Adrenal gland (tissue), 9 donors: ENCODE measurements at regions not wholly inside any gene's neighbourhood (a gene's known extent, or its start where the extent isn't known, plus 50 kb on each side); places are given as distances from the start of the nearest gene placed in this dataset.
A peak's percentile ranks its signal among the peaks of the same experiment; 100 is the strongest.

Source experiments
- DNase-seq, 7 donors: peaks; one replicate each; pipeline ENCODE4 v3.0.0-alpha.2; 2019 to 2020
- H3K27ac ChIP-seq, 5 donors: fragments of 200-600 bp; sonication (generic) in 4 of 5; 1 replicate in 3 of 5; 2 replicates in 2 of 5; pipeline versions ENCODE4 v1.5.1 to v1.8.0; 2016 to 2020; ENCODE audit warnings: mild to moderate bottlenecking in 1 of 5
- H3K27me3 ChIP-seq: fragments of 200-600 bp; 2 replicates; pipeline ENCODE4 v1.8.0; 2021
- H3K36me3 ChIP-seq, 2 donors: fragments of 200-600 bp; replicated peaks in 1 of 2; 1 replicate in 1 of 2; 2 replicates in 1 of 2; pipeline versions ENCODE4 v1.5.1 to v1.8.0; 2018 to 2022
- H3K4me1 ChIP-seq, 2 donors: fragments of 200-600 bp; replicated peaks in 1 of 2; 1 replicate in 1 of 2; 2 replicates in 1 of 2; pipeline versions ENCODE4 v1.5.1 to v1.8.0; 2018 to 2021
- H3K4me3 ChIP-seq, 4 donors: fragments of 200-600 bp; sonication (generic) in 3 of 4; one replicate each; pipeline ENCODE4 v1.5.1; 2016 to 2018
- H3K9me3 ChIP-seq, 3 donors: fragments of 200-600 bp; sonication (generic) in 1 of 3; replicated peaks in 1 of 3; 1 replicate in 2 of 3; 2 replicates in 1 of 3; pipeline versions ENCODE4 v1.5.1 to v1.8.0; 2016 to 2021
- CTCF ChIP-seq, 6 experiments: fragments of 450-650 bp in 4 of 6; fragments of 200-600 bp in 2 of 6; sonication (generic) in 1 of 6; IDR thresholded peaks; 1 replicate in 5 of 6; 2 replicates in 1 of 6; pipeline versions ENCODE4 v1.5.1 to v1.8.0; 2016 to 2021; ENCODE audit warnings: antibody characterized with exemption in 6 of 6, mild to moderate bottlenecking in 2 of 6, moderate library complexity in 1 of 6
- POLR2A ChIP-seq, 2 donors: fragments of 450-650 bp; IDR thresholded peaks; one replicate each; pipeline ENCODE4 v1.6.1; 2017; ENCODE audit warnings: antibody characterized with exemption in 2 of 2, mild to moderate bottlenecking in 2 of 2, moderate library complexity in 1 of 2
- WGBS, 4 donors: extraction: QIAGEN DNeasy Blood & Tissue Kit in 2 of 4; methylation state at CpG; one replicate each; pipeline versions ENCODE4 v1.1.5 to v1.1.7; 2013 to 2017; 5-methylcytosine and 5-hydroxymethylcytosine counted together
- intact Hi-C, 2 donors: fragments of 100-400 bp; cut with DNase I; formaldehyde crosslinking; loops; one replicate each; pipeline versions ENCODE4 v1.14.1 to v1.15.0; 2022 to 2023
- donor health status: healthy with polysubstance abuse.
- donor health status: Bipolar disorder and iron deficiency.
- donor health status: DM: yes; HTN: yes; CAD: no.
- donor health status: DM: no; HTN: no; CAD: no.
- donor health status: DM: no; HTN: no; CAD: no.

DNA sequence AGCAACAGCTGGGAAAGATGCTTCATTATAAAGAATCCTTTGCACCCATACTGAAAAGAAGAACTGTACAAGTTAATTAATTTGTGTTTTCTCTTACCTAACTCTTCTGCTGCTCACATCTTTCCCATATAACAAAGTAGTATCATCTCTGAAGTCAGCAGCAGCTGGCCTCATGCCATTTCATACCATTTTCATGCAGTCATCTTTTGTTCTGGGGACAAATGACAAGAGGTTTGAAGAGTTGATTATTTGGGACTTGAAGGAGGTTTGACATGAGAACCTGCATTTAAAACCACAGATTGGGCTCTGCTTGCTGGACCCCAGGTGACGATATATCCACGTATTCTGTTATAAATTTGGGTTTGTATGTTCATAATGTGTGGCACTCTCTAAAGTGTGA is 430.3 kb downstream of the SPRY1 start:
- no peaks in the 10 kb centered on the region for H3K36me3 ChIP-seq
- intact Hi-C loops: no loop called here
- WGBS, 4 donors: 93 to 100% (median 95%) methylated on average over 2 of the region's 2 CpGs
- no peaks in the 10 kb centered on the region for H3K27me3 ChIP-seq
- DNase-seq: peak; percentile 47 to 81 (median 63)
- H3K4me1 ChIP-seq: peaks cover 5 to 34% of the 10 kb centered on the region in 2 donors
- TF ChIP-seq CTCF (IDR thresholded peaks at IDR 0.05) (no peak), POLR2A (IDR thresholded peaks at IDR 0.05) (no peak)
- no peak overlapping the region for H3K27ac ChIP-seq
- H3K9me3 ChIP-seq: no peaks in the 10 kb centered on the region
- H3K4me3 ChIP-seq: no peak overlapping the region

DNA sequence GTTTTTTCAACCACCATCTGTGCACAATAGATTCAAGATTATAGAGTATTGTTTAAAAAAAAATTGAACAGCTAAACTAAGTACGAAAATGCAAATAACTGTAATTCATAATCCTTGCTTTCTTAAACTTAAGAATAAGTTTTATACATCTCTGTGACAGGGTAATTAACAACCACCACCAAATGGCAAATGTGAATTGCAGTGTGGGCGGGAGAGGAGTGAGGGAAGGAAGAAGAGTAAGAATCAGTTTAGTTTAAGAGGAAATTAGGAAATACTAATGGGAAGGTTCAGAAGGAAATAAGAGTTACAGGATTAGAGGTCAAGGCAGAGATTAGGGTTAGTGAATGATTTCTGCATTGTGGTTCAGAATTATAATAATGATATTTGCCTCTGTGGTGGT is 430.9 kb downstream of the SPRY1 start:
- H3K4me3 ChIP-seq: no peak overlapping the region
- intact Hi-C loops: no loop called here
- no peaks in the 10 kb centered on the region for H3K36me3 ChIP-seq
- H3K9me3 ChIP-seq: no peaks in the 10 kb centered on the region
- no peaks in the 10 kb centered on the region for H3K27me3 ChIP-seq
- no peak for DNase-seq
- WGBS, 4 donors: 90 to 97% (median 93%) methylated on average over 2 of the region's 2 CpGs
- H3K4me1 ChIP-seq: peaks cover 5 to 38% of the 10 kb centered on the region in 2 donors
- no peak overlapping the region for H3K27ac ChIP-seq
- TF ChIP-seq POLR2A (IDR thresholded peaks at IDR 0.05): no peak
- TF ChIP-seq CTCF (IDR thresholded peaks at IDR 0.05): no peak

- H3K27ac ChIP-seq: peak overlapping the region in 1 of 5 donors; percentile 72
- no peak overlapping the region for H3K4me3 ChIP-seq
- no peaks in the 10 kb centered on the region for H3K9me3 ChIP-seq
- DNase-seq: no peak
- H3K4me1 ChIP-seq: peaks cover 5 to 26% of the 10 kb centered on the region in 2 donors
- intact Hi-C loops: no loop called here
- WGBS, 4 donors: 81 to 92% (median 85%) methylated on average over 6 of the region's 6 CpGs
- TF ChIP-seq CTCF (IDR thresholded peaks at IDR 0.05) (no peak), POLR2A (IDR thresholded peaks at IDR 0.05) (no peak)
- no peaks in the 10 kb centered on the region for H3K27me3 ChIP-seq
- no peaks in the 10 kb centered on the region for H3K36me3 ChIP-seq
These were observed 434.3 kb downstream of the SPRY1 start for GRCh38 chr4:123830930-123831329.

DNA sequence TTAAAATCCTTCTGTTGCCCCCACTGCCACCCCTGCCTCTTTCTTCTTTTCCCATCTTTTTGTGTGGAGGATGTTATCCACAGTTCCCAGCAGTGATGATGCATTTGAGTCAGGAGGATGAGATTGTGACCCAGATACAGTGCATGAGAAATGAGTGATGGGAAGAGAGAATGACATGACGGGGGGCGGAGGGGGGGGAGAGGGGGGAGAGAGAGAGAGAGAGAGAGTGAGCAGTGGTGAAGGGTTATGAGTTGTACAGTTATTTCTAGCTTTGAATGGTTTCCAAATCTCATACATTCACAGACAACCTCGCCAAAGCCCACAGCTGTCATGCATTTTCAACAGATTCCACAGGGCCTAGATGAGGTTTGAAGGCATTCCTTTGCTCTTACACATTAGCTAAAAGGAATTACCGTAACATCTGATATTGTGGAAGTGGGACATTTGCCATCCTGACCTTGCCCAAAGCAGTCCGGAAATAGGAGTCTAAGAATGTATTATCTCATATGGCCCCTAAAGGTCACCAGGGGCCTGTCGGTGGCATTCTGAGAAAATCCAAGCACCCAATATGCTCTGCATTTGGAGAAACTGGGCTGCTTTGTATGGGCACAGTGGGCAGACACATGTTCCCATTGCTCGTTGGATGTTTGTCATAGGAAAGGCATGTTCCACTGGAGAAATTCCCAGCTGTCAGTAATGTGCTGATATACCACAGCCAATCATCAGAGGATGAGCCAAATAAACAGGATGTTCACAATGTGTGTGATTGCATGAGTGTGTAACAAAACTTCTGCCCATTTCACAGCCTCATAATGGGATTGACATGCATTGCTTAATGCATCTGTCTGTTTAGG is 435.8 kb downstream of the SPRY1 start:
- Histone ChIP-seq H3K36me3 (no peaks in the 10 kb centered on the region), H3K27me3 (no peaks in the 10 kb centered on the region), H3K27ac (peak overlapping the region in 4 of 5 donors; percentile 5 to 91 (median 65)), H3K9me3 (no peaks in the 10 kb centered on the region), H3K4me3 (no peak overlapping the region), H3K4me1 (peaks cover 0 to 19% of the 10 kb centered on the region in 2 donors)
- TF ChIP-seq CTCF (IDR thresholded peaks at IDR 0.05): no peak
- no peak for TF ChIP-seq POLR2A (IDR thresholded peaks at IDR 0.05)
- 37 to 45% (median 39%) methylated on average over 5 to 7 of the region's 7 CpGs for WGBS, 4 donors
- intact Hi-C loops: no loop called here
- DNase-seq: peak in 6 of 7 donors; percentile 49 to 79 (median 58)
